HG03432 (cell line): ENCODE measurements at regions not wholly inside any gene's neighbourhood (a gene's known extent, or its start where the extent isn't known, plus 50 kb on each side); places are given as distances from the start of the nearest gene placed in this dataset.
"Not testable (repeated sequence)": the region's sequence is repeated elsewhere in the genome, so short reads cannot be mapped to it uniquely, and the experiment has no call there.

ENCODE experiments used
- ATAC-seq: cut with Tn5 transposase; IDR thresholded peaks from one replicate; pipeline ENCODE4 v1.9.1; 2021; ENCODE audit warnings: mild to moderate bottlenecking, moderate library complexity; ENCODE audit not compliant: unreplicated experiment

DNA sequence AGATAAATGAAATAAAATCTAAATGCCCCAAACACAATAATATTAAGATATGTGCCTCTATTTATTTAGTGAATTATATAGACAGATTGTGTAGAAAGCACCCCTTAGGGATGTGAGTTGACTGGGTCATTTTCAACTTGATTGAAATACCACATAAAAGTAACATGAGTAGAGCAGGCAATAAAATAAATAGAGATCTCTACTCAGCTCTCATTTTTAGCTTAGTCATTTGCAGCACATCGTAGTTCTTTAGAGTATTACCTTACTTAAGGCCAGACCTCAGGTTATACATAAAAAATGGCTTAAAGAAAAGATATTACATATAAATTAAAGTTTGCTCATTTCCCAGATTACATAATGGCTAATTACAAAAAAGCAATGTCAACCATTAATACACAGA, 1525.6 kb upstream of the PRR20A start:
- no peak for ATAC-seq

DNA sequence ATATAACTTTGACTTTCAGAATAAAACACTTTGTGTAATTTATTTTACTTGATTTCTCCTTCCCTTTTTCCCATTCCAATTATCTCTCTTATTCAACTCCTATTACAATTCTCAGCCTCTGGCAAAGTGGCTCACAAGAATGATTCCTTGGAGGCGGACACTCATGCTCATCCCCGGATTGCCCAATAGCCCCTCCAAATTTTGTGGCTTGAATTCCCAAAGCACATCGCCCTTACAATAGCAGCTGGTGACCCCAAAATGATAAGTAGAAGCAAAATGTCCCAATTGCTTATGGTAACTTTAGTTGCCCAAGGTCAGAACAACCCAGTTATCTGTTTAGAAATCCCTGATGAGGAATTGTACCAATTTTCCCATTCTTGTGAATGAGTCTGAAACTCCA, 1523.5 kb upstream of the PRR20A start:
- ATAC-seq = no peak

DNA sequence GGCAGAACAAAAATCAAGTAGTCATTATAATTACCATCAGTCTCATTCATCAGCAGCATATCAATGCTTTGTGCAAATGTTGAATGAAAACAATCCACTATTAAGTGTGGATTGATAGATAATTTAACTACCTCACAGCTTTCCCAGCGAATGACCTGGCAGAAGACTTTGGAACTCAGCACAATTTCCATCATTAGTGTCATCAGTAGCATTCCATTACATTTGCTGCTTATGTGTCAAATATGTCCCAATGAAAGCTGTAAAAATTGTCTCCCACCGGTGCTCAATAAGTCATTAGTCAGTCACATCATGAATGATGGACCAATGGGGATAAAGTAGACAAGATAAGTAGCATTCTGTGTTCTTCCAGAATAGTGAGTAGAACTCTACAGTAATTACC, 1513.5 kb upstream of the PRR20A start:
- ATAC-seq = no peak

DNA sequence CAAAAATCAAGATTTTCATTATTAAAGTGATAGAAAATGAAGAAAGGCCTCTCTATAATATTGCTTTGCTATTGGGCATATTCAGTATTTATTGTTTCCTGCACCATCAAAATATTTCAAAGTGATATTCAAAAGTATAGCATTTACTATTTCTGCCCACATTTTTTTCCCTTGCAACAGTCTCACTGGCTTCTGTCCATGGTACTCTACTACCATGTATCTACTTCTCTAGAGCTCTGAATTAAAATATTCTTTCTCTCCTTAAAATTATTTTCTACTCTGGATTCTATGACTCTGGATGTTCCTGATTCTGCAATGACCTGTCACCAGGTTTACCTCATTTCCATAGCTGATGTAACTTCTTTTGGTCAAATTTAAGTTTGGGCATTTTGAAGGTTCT, 1508.3 kb upstream of the PRR20A start:
- no peak for ATAC-seq

DNA sequence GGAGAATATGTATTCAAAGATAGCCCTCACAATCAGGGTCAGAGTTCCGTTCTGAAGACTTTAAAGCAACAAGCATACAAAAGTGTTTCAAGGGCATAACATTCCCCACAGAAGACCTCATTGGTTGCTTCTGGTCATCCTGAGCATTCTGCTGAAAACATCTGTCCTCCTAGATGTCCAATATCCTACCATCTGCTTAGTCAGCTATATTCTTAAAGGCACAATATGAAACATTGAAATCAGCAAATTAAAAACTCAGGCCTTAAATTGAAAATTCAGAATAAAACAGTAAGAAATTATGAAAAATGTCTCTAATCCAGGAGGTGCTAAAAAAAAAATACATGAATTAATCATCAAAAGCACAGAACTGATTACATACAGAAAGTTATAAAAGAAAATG, 1491.2 kb upstream of the PRR20A start:
- ATAC-seq = no peak

DNA sequence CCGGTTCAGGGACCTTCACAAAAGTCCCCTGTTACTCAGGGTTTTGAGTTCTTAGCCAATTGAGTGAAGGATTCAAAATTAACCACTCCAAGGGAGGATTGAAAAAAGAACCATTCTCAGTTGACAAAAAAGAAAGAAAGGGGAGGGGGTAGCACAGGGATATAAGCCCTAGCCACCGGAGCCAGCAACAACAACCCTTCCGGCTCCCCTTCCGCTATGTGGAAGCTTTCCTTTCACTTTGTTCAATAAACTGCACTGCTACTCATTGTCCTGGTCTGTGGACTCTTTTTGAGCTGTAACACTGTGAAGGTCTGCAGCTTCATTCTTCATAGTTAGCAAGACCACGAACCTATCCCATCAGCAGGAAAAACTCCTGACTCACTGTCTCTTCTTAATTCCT, 1488.1 kb upstream of the PRR20A start:
- ATAC-seq = no peak

DNA sequence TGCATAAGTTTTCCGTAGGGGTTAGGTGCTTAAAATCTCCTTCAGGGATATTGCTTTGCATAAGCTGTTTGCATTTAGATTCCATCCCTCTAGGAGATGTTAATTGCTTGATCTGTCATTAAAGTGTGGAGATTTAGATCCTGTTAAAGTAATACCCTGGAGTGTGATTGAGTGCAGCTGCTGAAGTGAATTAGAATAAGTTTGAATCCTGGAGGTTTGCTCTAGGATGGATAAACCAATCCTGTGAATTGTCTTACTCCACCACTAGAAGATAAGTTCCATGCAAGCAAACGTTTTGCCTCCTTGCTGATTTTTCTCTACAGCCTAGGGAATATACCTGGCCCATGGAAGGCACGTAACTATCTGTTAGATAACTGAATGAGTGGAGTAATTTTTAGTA, 1487.2 kb upstream of the PRR20A start:
- ATAC-seq = no peak

DNA sequence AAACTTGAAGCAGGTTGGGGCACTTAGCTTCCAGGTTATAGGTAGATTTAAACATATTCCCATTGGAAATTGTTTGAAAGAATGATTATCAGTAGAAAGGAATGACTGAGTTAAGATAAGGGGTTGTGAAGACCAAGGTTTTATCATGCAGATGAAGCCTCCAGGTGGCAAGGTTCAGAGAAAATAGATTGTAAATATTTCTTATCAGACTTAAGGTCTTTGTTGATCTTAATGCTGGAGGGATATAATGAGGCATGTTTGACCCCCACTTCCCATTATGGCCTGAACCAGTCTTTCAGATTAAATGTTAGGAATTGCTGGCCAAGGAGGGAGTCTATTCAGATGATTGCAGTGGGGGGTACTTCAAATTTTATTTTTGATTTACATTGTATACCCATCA, 1486.5 kb upstream of the PRR20A start:
- no peak for ATAC-seq

DNA sequence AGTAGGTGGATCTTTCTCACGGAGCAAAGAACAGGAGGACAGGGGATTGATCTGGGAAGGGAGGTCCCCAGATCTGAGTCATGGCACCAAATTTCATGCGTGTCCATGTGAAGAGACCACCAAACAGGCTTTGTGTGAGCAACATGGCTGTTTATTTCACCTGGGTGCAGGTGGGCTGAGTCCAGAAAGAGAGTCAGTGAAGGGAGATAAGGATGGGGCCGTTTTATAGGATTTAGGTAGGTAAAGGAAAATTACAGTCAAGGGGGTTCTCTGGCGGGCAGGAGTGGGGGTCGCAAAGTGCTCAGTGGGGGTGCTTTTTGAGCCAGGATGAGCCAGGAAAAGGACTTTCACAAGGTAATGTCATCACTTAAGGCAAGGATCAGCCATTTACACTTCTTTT, 1480.5 kb upstream of the PRR20A start:
- not testable (repeated sequence) for ATAC-seq

DNA sequence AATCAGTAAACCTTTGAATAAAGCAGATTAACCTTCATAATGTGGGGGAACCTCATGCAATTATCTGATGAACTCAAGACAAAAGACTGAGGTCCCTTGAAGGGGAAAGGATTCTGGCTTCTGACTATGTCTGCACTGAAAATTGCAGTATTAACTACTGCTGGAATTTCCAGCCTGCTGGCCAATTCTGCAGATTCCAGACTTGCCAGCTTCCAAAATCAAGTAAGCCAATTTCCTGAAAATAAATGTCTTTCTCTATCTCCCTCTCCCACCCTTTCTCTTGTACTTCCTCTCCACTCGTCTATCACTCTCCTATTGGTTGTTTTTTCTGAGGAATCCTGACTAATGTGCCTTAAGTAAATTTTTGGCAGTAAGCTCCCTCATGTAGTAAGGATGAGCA, 1479.9 kb upstream of the PRR20A start:
- no peak for ATAC-seq

DNA sequence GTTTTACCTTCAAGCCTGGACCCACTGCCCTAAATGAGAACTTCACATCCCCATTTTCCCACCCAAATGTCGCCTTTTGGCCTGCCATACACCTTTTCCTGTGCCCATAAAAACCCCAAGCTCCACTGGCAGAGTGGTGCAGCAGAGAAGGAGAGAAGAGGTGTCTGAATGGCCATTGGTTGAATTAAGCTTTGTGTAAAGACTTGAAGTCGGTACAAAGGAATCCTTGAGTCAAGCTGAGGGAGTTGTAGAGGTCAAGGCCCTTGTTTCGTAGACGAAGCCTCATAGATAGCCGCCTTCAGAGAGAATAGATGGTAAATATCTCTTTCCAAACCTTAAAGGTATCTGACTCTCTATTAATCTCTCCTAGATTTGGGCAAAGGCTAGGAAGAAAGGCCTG, 1479.2 kb upstream of the PRR20A start:
- ATAC-seq = no peak

DNA sequence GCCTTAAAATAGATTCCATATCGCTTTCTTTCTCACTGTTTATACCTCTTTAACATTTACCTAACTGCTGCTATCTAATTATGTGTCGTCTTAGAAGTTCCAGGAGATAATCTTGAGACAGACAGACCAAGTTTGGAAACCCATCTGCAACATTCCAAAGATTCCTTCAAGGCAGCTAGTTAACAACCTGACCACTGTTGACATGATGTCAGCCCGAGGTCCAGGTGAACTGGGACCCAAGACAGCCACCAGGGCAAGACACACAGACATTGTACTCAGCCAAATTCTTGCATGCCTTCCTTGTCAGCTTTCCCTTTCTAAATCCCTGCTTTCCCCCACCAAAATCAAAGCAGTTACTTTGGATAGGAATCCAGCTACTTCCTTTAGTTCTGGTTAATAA, 1476.5 kb upstream of the PRR20A start:
- ATAC-seq = no peak

DNA sequence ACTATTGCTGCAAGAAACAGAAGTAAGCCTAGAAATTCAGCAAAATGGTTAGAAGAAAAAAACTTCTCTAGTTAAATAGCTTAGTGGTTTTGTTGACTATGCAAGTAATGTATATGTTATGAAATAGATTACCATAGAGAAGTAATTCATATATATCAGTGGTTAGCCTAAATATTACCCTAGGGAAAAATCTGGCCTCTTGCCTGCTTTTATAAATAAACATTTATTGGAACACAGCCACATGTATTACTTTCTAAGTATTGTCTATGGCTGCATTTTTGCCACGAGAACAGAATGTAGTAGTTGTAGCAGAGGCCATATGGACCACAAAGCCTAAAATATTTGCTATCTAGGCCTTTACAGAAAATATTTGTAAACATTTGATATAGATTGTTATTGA, 1471.7 kb upstream of the PRR20A start:
- no peak for ATAC-seq

DNA sequence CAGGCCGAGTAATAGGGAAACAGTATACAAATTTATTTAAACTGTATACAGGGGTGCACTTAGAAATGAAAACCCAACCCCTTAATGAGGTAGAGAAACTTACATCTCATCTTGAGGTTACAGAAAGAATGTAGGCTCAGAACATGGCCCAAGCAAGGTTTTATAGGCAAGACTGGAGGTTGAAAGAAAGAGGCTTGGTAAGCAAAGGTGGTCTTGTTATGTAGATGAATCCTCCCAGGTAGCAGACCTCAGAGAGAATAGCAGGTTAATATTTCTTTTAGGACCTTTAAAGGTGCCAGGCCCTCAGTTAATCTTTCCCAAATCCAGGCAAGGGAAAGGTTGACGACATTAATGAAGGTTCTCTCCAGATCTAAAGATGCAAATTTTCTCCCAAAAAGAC, 1466.8 kb upstream of the PRR20A start:
- no peak for ATAC-seq

DNA sequence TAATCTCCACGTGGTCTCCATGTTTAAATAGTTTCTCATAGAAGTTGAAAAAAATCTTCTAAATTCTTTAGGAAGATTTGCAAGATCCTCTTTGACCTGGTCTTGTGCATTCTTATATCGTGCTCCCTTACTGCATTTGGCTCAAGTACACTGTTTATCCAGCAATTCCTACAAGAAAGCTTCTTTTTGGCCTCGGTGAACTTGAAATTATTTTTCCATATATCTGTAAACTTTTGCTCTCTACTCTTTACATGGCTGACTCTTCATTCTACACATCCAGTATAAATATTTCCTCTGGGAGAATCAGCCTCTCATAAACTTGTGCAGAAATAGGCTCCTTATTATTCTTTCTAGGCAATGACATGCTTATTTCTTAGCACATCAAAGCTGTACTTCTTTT, 1457.9 kb upstream of the PRR20A start:
- no peak for ATAC-seq

DNA sequence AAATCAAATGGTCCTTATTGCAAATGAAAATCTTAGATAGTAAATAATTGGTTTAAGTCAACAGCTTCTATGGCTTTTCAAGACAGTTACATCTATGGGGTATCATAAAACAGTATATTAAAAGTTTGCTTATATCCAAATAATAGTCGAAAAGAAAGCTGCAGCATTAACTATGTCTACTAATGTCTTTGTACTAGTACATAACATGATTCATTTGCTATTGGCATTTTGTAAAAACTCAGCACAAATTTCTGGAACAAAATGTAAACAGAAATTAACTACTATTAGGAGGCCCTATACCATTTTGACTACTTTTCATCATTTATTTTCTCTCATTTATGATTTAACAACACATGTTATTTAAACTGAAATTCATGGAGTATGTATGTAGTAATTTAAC, 1435.2 kb upstream of the PRR20A start:
- ATAC-seq = no peak

DNA sequence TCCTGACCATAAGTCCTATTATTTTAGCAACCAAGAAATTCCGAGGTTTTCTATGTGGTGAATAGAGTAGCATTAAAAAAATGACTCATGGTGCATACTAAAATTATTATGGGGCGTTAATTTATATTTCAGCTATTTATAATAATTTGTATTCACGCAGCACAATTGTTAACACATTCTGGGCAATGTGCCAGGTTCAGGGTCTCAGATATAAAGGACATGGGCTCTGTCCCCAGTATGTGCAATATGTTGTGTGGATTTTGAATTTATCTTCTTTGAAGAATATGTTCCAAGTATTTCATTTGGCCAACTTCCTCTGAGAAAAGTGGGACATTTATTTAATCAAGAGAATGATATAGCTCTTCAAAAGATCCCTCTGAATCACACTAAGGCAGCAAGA, 1434.7 kb upstream of the PRR20A start:
- ATAC-seq = no peak

DNA sequence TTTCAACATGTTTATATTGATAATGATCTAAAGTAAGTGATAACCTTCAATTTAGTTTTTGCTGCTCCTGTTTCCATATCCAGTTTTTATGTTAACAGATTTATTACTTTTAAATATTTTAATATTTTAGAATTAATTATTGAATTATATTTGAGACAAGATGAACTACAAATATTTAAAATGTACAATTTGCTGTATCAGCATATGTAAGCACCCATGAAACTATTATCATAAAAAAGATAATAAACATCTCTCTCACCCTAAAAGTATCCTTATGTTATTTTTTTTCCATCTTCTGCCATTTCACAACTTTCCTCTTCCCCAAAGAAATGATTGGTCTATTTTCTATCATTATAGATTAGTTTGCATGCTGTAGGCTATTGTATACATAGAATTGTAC, 1426.6 kb upstream of the PRR20A start:
- no peak for ATAC-seq

DNA sequence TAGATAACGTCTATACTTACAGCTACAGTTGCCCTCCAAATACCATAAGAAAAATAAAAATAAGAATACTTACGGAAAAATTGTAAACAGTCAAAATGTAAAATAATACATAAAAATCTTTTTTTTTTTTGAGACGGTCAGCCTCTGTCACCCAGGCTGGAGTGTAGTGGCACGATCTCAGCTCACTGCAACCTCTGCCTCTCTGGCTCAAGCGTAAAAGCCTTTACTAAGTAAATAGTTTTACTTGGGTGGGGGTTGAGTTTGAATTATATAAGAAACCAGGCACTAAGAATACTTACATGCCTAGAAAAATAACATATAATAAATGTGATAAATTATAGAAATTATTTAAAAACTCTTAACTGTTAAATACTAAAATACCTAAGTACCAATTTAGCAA, 1413.0 kb upstream of the PRR20A start:
- no peak for ATAC-seq

DNA sequence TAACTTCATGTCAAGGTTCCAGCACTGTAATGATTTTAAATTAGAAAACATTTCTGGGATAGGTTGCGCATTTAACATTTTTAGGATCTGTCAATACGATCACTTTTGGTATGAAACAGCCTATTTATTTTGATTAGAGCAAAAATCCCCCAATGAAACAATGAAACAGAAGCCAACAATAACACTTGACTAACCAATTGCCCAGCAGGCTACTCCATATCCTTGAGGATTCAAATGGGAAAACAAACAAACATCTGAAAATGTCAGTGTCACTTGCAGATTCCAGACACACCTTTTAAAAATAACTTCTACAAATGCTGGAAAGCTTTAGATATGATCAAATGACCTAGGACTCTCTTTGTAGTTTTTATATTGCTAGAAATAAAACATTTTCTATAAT, 1412.5 kb upstream of the PRR20A start:
- no peak for ATAC-seq

DNA sequence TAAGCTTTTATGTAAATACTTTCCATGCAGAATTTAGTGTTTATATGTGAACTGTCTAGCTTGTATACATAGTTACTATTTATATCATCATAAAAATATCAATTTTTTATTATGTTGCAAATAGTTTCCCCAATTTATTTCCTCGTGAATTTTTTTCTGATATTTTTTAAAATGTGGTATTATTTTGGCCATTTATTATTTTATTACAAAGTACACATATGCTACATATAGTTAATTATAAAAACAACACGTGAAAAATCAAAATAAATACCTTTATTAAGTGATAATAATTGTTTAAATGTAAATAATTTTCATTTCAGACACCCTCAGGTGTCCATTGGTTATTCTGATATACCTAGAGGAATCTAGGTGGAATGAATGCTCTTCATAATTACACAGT, 1394.9 kb upstream of the PRR20A start:
- ATAC-seq = no peak

DNA sequence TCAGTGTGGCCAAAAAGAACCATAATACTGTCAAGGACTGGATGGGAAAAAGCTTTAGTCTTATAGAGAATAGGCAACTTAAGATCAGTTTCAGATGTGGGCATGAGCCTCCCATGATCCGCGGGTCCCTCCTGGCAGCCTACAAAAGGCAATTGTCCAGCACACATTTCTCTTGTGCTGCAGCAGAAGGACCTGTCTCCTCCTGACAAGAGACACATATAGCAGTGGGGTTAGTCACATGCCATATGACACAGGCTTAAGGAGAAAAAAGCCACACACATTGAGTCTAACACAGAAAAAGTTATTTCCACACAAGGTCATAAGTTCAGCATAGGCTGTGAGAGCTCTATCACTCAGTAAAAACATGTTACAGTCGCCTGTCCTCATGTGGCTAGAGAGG, 1378.7 kb upstream of the PRR20A start:
- no peak for ATAC-seq

DNA sequence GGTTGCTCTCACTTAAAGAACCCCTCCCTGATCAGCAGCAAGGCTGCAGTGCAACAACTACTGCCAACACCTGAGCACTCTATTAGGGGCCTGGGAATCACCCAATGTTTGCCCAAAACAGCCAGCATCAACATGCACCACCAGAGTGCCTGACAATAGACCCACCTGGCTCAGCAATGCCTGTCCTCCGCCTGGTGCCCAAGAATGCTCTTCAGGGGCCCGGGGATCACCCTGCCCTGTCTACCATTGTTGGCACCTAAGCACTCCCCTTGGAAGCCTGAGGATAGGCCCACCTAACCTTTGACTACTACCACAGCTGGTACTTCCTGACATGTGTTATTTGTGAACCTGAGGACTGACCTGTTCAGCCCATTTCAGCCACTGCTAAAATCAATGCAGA, 1363.1 kb upstream of the PRR20A start:
- ATAC-seq = no peak

DNA sequence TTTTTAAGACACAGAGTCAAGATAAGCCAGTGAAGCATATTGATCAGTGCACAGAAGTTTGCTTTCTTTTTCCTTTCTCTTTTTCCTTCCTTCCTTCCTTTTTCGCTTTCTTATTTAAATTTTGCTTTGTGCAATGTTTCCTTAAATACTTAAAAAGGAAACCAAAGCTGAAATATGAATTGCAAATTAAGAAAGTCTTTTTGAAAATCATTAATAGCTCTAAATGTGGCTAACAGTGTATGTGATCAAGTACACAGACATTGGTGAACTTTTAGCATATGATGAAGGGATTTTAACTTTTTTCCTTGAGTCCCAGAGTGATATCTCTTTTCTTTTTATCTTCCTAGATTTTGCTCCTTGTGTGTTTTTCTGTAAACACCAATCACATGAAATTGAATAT, 1356.9 kb upstream of the PRR20A start:
- ATAC-seq = no peak
